ENCODE measurements at regions not wholly inside any gene's neighbourhood (a gene's known extent, or its start where the extent isn't known, plus 50 kb on each side); places are given as distances from the start of the nearest gene placed in this dataset.

DNA sequence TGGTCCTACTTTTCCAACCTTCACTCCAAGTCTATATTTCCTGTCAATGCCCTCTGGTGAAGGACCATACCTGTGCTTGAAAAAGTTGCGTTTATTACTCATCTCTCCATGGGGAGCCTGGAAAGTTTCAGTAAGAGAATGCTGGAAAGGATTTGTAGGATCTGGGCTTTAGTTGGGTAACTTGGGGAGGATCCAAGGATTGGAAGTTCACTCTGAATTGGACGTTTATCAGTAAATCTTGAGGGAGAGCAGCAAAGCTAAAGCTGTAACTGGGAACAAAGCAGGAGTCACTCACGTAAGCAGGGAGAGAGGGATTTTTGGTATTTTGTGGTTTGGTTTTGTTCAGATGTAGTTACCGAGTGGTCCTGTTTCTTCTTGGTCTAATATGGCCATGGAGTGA, 51.4 kb upstream of the NPVF start:
- no peak overlapping the region for H3K4me3 Mint-ChIP-seq
- peaks cover 3% of the 10 kb centered on the region for H3K27me3 Mint-ChIP-seq
- H3K27ac Mint-ChIP-seq: no peak overlapping the region
- no peaks in the 10 kb centered on the region for H3K9me3 Mint-ChIP-seq
- no peaks in the 10 kb centered on the region for H3K4me1 Mint-ChIP-seq
- peaks cover 1% of the 10 kb centered on the region for H3K36me3 Mint-ChIP-seq

GRCh38 chr7:25280181-25280580, 51.9 kb upstream of the NPVF start:
- H3K27me3 Mint-ChIP-seq: peaks cover 3% of the 10 kb centered on the region
- no peak overlapping the region for H3K27ac Mint-ChIP-seq
- H3K4me3 Mint-ChIP-seq: no peak overlapping the region
- H3K4me1 Mint-ChIP-seq: no peaks in the 10 kb centered on the region
- no peaks in the 10 kb centered on the region for H3K9me3 Mint-ChIP-seq
- peaks cover 1% of the 10 kb centered on the region for H3K36me3 Mint-ChIP-seq

- no peaks in the 10 kb centered on the region for H3K4me1 Mint-ChIP-seq
- H3K27ac Mint-ChIP-seq: no peak overlapping the region
- no peaks in the 10 kb centered on the region for H3K9me3 Mint-ChIP-seq
- no peak overlapping the region for H3K4me3 Mint-ChIP-seq
- H3K36me3 Mint-ChIP-seq: no peaks in the 10 kb centered on the region
- peaks cover 3% of the 10 kb centered on the region for H3K27me3 Mint-ChIP-seq
Measured at GRCh38 chr7:25282194-25282593, 53.9 kb upstream of the NPVF start.

DNA sequence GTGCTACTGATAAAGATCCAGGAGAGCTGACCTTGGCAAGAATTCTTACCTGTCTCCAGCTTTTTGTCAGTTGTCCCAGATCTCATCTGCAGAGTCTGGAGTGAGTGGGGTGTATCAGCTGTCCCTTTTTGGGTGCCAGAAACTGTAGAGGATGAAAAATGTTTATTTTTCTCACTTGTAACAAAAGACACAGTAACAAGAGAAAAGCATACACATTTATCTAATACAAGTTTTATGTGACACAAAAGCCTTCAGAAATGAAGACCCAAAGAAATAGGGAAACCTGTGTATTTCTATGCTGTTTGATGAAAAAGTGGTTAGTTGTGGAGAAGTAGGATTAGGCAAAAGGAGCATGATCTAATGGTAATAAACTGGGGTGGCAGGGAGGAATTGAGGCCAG, 58.5 kb upstream of the NPVF start:
- Mint-ChIP-seq H3K4me1 (no peaks in the 10 kb centered on the region), H3K27ac (no peak overlapping the region), H3K36me3 (no peaks in the 10 kb centered on the region), H3K4me3 (no peak overlapping the region), H3K27me3 (peaks cover 3% of the 10 kb centered on the region), H3K9me3 (no peaks in the 10 kb centered on the region)

- no peaks in the 10 kb centered on the region for H3K4me1 Mint-ChIP-seq
- H3K27me3 Mint-ChIP-seq: peaks cover 3% of the 10 kb centered on the region
- H3K9me3 Mint-ChIP-seq: no peaks in the 10 kb centered on the region
- H3K27ac Mint-ChIP-seq: no peak overlapping the region
- no peak overlapping the region for H3K4me3 Mint-ChIP-seq
- H3K36me3 Mint-ChIP-seq: no peaks in the 10 kb centered on the region
Measured at GRCh38 chr7:25287291-25287690, 59.0 kb upstream of the NPVF start.

DNA sequence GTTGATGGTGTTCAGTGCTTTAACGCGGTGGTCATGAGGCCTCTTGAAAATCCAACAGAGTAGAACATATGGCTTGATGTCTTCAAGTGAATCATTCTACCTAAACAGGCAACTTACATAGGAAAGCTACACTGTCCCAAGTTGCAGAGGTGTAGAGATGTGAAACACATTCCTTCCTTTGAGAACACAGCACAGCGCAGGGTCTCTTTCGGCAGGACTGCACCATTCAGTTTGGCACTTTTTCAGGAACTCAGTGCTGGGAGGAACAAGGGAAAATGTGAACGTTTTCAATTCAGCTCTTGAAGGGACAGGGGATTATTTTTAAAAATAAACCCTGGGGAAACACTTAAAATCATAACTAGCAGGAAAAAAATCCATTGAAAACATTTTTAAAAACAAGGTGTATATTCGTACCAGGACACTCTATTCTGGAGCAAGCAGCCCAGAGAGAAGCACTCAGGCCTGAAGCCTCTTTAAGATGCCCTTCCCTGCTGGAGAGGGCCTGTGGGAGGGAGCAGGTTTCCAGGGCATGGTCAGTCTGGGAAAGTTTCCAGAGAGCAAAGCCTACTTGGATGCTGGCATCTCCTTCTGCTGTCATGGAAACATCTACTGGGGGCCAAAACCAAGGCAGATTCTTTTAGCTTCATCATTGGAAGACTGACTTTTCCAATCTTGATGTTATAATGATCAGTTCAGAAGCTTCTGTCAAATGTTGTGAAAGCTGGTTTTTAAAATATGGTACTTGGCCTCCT, 60.4 kb upstream of the NPVF start:
- H3K4me1 Mint-ChIP-seq: no peaks in the 10 kb centered on the region
- no peak overlapping the region for H3K4me3 Mint-ChIP-seq
- H3K36me3 Mint-ChIP-seq: no peaks in the 10 kb centered on the region
- H3K27ac Mint-ChIP-seq: no peak overlapping the region
- H3K27me3 Mint-ChIP-seq: peaks cover 3% of the 10 kb centered on the region
- H3K9me3 Mint-ChIP-seq: no peaks in the 10 kb centered on the region

DNA sequence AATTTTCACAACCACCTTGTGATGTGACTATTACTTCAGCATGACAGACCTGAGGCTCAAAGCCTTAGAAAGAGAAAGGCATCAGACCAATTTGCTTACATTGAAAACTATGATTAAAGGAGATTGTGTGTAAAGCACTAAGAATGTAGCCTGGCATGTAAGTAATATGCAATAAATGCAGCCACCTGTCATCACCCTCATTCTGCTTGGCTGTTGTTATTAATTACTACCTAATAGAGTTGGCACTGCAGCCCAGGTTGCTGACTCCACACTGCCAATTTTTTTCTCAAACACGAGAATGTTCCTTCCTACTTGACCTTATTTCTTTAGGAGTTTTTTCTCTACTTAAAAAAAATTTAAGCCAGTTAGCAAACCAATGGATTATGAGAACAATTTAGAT, 61.2 kb upstream of the NPVF start:
- H3K4me1 Mint-ChIP-seq: no peaks in the 10 kb centered on the region
- no peak overlapping the region for H3K4me3 Mint-ChIP-seq
- H3K27me3 Mint-ChIP-seq: peaks cover 3% of the 10 kb centered on the region
- H3K27ac Mint-ChIP-seq: no peak overlapping the region
- no peaks in the 10 kb centered on the region for H3K9me3 Mint-ChIP-seq
- no peaks in the 10 kb centered on the region for H3K36me3 Mint-ChIP-seq

GRCh38 chr7:25294624-25295023, 66.3 kb upstream of the NPVF start:
- H3K36me3 Mint-ChIP-seq: no peaks in the 10 kb centered on the region
- no peaks in the 10 kb centered on the region for H3K9me3 Mint-ChIP-seq
- H3K4me3 Mint-ChIP-seq: no peak overlapping the region
- no peak overlapping the region for H3K27ac Mint-ChIP-seq
- H3K4me1 Mint-ChIP-seq: no peaks in the 10 kb centered on the region
- peaks cover 3% of the 10 kb centered on the region for H3K27me3 Mint-ChIP-seq

DNA sequence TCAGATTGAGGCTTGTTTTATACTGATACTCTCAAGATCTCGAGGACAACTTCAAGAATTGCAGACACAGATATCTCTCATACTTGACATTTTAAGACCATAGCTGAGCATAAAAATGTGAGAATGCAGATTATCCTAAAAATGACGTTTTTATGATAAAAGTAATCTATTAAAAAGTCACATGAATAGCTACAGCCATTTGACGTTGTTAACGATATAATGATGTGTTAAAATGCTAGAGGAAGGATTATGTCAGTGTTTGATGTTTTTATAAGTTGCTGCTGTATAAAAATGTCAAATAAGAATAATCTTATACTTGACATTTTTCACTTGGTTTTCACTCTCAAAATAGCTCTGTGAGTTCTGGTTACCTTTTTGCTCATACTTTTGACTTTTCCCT, 67.1 kb upstream of the NPVF start:
- H3K4me1 Mint-ChIP-seq: no peaks in the 10 kb centered on the region
- peaks cover under 1% of the 10 kb centered on the region for H3K27me3 Mint-ChIP-seq
- H3K27ac Mint-ChIP-seq: no peak overlapping the region

DNA sequence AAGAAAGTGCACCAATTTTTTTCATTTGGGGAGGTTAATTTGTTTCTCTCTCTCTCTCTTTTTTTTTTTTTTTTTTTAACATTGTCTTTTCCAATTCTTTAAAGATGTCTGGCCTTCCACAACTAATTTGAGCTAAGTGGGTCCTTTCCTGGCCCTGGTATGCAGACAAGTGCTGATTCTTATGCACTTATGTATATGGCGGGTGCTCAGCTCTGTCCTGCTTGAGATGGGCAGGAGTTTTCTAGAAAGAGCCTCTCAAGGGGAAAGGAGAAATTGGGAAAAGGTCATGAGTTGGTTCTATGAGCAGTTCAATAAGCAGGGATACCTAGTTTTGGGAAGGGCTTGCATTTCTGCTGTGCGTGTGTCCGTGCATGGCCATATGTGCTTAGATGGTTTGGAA, 67.8 kb upstream of the NPVF start:
- Mint-ChIP-seq H3K27me3 (no peaks in the 10 kb centered on the region), H3K4me1 (no peaks in the 10 kb centered on the region), H3K9me3 (no peaks in the 10 kb centered on the region), H3K4me3 (no peak overlapping the region), H3K27ac (no peak overlapping the region), H3K36me3 (no peaks in the 10 kb centered on the region)

More for the DNA sequence above, 67.1 kb upstream of the NPVF start:
- Mint-ChIP-seq H3K9me3 (no peaks in the 10 kb centered on the region), H3K36me3 (no peaks in the 10 kb centered on the region), H3K4me3 (no peak overlapping the region)

GRCh38 chr7:25297278-25297677, 69.0 kb upstream of the NPVF start:
- Mint-ChIP-seq H3K27me3 (no peaks in the 10 kb centered on the region), H3K36me3 (no peaks in the 10 kb centered on the region), H3K4me3 (no peak overlapping the region), H3K9me3 (no peaks in the 10 kb centered on the region), H3K4me1 (no peaks in the 10 kb centered on the region), H3K27ac (no peak overlapping the region)

DNA sequence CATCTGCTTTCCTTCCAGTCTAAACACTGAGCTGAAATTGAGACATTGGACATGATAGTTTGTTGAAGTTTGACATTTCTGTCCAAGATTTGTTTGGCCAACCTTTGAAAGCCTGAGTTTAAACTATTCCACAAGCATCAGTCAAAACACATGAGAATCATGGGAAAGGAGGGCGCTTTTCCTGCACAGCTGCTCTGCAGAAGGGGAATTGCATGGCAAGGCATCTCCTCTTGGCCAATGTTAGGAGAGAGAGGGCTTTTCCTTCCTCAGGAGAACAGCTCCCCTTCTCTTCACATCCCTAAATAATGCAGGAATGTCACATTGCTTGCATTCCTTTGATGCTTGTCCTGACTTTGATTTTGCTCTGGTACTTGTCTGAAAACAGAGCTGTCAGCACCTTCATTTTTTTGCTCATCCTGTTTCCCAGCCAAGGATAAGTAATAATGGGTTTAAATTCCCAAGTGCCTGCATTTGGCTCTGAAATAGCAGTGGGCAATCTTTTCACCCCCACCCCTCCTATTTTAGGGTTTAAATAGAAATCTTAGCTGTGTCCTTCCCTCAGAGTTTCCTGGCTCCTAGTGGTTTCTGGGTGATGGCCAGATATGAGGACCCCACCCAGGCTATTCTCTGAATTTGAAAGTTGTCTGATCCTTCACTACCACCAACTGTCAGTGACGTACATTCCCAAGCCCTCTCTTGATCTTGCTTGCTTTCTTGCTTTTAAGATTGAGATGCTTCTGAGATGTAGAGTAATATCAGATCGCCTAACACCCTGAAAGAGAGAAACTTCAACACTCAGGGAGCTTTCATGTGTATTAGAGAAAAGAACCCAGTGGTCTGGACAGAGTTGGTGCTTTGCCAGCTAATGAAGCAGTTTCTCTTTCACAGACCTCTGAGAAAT, 75.2 kb upstream of the NPVF start:
- H3K36me3 Mint-ChIP-seq: no peaks in the 10 kb centered on the region
- H3K9me3 Mint-ChIP-seq: no peaks in the 10 kb centered on the region
- H3K4me1 Mint-ChIP-seq: no peaks in the 10 kb centered on the region
- no peak overlapping the region for H3K4me3 Mint-ChIP-seq
- no peak overlapping the region for H3K27ac Mint-ChIP-seq
- H3K27me3 Mint-ChIP-seq: peaks cover 4% of the 10 kb centered on the region

- Mint-ChIP-seq H3K4me1 (no peaks in the 10 kb centered on the region), H3K27me3 (peaks cover 4% of the 10 kb centered on the region), H3K9me3 (no peaks in the 10 kb centered on the region), H3K27ac (no peak overlapping the region), H3K36me3 (no peaks in the 10 kb centered on the region), H3K4me3 (no peak overlapping the region)
Measured at GRCh38 chr7:25304691-25305090, 76.4 kb upstream of the NPVF start.

- Mint-ChIP-seq H3K36me3 (no peaks in the 10 kb centered on the region), H3K27me3 (peaks cover 4% of the 10 kb centered on the region), H3K4me1 (no peaks in the 10 kb centered on the region), H3K27ac (no peak overlapping the region), H3K4me3 (no peak overlapping the region), H3K9me3 (no peaks in the 10 kb centered on the region)
Measured at GRCh38 chr7:25305831-25306230, 77.5 kb upstream of the NPVF start.

DNA sequence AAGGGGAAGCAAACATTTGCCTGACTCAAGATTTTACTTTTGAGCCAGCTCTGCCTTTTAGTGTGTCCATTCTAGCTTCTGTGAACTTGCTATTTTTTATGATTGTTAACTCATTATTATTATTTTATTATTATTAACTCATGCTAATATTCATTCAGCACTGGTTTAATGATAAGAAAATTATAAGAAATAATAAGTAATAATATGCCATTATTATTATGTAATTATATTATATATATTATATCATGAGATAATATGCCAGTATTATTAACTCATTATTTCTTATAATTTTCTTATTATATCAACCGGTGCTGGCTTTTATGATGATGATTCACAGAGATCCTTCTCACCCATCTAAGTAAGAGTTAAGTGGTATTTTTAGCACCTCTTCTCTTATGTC, 79.3 kb upstream of the NPVF start:
- no peak overlapping the region for H3K27ac Mint-ChIP-seq
- H3K4me1 Mint-ChIP-seq: no peaks in the 10 kb centered on the region
- H3K9me3 Mint-ChIP-seq: no peaks in the 10 kb centered on the region
- H3K36me3 Mint-ChIP-seq: no peaks in the 10 kb centered on the region
- H3K4me3 Mint-ChIP-seq: no peak overlapping the region
- H3K27me3 Mint-ChIP-seq: peaks cover 4% of the 10 kb centered on the region

- Mint-ChIP-seq H3K27me3 (peaks cover 4% of the 10 kb centered on the region), H3K27ac (no peak overlapping the region), H3K36me3 (no peaks in the 10 kb centered on the region), H3K4me3 (no peak overlapping the region), H3K4me1 (no peaks in the 10 kb centered on the region), H3K9me3 (no peaks in the 10 kb centered on the region)
Measured at GRCh38 chr7:25308246-25308645, 80.0 kb upstream of the NPVF start.

All from activated naive CD4-positive, alpha-beta T cell treated with anti-CD3 and anti-CD28 coated beads, Interleukin-2, amount 50 U/mL, for 24 hours (primary cell).